GM19397 (cell line): ENCODE measurements at regions not wholly inside any gene's neighbourhood (a gene's known extent, or its start where the extent isn't known, plus 50 kb on each side); places are given as distances from the start of the nearest gene placed in this dataset.
A peak's percentile ranks its signal among the peaks of the same experiment; 100 is the strongest.

ENCODE experiments used
- ATAC-seq: cut with Tn5 transposase; IDR thresholded peaks from one replicate; pipeline ENCODE4 v1.9.1; 2021; ENCODE audit warnings: mild to moderate bottlenecking, moderate library complexity; ENCODE audit not compliant: unreplicated experiment

DNA sequence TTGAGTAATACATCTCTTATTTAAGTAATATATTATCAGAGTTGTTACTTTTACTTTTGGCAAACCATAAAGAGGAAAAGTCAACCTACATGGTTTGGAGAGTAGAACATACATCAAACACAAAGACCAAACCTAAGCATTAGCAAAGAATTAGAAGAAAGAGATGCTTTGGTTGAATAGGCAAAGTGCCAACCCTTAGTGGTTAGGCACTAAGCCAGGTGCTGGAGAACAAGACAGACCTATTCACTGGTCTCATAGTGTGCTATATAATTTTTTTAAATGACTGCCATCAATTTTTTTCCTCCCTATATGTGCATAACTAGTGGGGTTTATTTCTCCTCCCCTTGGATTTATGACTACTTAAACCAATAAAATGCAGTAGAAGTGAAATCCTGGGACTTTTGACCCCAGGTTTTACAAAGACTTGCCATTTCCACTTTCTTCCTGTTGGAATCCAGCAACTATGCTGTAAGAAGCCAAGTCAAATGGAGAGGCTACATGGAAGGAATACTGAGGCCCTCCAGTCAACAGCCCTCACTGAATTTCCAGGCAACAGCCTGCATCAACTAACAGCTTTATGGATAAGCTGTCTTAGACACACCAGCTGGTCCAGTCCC lies 69.8 kb upstream of the HAO2 start:
- no peak for ATAC-seq

GRCh38 chr1:119302011-119302410 lies 66.6 kb upstream of the HAO2 start:
- no peak for ATAC-seq

- ATAC-seq = no peak
These were observed 60.4 kb upstream of the HAO2 start for GRCh38 chr1:119308130-119308700.

DNA sequence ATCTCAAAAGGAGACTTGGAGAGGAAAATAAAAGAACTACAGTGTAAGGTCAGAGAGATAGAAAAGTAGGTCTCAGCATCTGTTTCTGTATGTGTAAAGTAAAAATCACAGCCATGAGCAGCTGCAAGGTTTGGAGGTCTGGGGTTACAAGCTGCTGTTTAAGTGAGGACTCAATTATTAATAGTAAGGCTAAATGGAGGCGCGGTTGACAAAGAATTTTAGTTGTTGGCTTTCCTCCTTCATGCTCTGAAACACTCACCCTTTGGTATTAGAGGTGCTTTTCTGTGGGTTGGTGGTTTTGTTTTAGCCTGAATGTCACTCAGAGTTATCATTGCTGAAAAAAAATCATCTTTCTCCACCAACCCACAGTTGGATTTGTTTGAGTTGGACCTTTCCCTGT lies 59.8 kb upstream of the HAO2 start:
- no peak for ATAC-seq

DNA sequence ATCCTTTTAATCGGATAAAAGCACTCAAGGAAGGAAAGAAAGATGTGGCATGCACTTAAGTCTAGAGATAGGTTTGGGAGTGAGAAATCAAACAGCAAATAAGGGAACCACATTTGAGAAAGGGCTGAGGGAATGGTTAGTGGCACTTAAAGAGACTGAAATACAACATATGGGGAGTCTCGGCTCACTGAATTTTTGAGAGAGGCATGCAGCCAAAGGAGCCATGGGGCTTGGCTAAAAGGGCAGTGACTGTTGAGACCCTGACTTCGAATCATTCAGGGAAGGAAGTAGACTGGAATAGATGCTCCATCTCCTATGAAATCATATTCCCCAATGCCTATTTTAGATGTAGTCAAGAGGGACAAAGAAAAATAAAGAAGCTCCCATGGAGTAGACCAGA lies 58.3 kb upstream of the HAO2 start:
- ATAC-seq = no peak

GRCh38 chr1:119312500-119312899 lies 56.1 kb upstream of the HAO2 start:
- no peak for ATAC-seq

DNA sequence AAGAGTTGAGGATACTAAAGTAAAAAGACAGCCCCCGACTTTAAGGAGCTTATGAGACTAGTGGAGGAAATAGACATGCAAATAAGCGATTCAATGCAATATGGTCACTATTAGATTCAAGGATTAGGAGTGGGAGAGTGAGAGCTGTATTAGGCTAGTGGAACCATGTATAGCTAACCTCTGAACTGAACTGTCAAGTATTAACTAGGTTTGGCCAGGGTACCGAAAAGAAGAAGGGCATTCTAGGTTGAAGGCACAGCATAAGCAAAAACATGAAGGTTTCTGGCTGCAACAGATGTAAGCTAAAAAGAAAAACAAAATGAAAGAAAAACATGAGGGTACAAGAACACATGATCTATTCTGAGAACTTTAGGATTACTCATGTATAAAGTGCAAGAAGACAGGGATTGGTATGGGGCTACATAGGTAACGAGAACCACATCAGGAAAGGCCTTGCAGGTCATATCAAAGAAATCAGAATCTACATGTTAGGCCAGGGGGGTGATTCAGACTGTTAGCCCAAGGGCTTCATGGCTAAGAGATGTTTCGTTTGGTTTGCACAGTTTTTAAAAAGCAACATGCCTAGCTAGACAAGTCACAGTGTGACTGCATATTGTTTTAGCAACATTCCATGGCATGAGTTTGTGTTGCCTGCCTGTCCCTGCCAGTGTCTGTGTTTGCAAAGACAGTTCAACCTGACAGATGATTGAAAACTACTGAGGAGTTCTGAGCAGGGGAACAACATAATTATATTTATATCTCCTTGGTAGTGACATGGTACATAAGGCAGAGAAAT lies 54.4 kb upstream of the HAO2 start:
- ATAC-seq = no peak

DNA sequence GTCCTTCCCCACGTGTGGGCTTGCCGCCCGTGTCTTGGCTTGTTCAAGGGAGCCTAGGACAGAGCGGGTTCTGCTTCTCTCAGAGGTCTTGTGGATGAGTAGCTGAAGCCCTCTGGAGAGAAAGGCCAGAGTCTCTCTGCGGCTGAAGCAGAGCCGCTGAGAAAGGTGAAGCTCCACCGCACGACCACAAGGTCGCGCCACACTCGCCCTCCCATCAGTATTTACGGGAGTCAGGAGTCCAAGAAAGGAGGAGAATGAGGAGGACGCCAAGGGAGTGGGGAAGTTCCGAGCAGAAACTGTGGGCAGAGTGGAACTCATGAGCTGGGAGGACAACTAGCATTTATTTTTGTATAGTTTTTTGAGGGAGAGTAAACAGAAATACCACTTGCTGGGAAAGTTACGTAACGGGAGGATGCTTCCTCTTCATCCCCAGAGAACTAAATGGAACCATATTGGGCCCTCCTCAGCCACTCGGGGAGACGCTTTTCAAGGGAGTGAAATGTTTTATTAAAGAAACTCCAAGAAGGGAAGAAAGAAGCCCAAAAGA lies 51.6 kb upstream of the HAO2 start:
- ATAC-seq = no peak

GRCh38 chr1:119318466-119319309 lies 49.9 kb upstream of the HAO2 start:
- ATAC-seq = peak; percentile 62
